ENCODE measurements at regions not wholly inside any gene's neighbourhood (a gene's known extent, or its start where the extent isn't known, plus 50 kb on each side); places are given as distances from the start of the nearest gene placed in this dataset.

DNA sequence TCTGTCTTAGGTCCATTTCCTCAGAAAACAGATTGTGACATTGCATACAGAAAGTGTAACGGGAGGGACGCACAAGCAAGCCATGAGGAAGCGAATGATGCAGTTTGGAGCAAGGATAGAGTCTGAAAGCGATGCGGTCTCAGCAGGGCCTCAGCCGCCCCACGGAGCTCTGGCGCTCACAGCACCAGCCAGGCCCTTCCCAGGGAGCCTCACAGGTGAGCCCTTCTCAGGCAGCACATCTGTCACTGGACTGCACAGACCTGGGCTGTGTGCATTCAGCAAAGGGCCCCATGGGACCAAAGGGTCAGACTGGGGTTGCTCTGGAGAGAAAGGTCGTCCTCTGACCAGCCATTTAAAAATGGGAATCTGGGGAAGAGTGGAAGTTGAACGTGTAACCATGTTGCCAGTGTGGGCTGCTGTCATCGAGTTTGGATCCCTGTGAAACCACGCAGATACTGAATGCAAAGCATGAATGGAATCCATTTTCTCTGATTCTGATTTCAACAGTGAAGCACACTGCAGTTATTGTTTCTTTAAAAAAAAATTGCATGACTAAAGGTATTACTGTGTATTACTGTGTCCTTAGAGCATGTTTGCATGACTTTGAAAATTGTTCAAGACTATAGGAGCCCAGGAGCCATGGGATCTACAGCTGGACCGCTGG, 350.0 kb upstream of the AKR1E2 start:
- DNase-seq, result no peak

DNA sequence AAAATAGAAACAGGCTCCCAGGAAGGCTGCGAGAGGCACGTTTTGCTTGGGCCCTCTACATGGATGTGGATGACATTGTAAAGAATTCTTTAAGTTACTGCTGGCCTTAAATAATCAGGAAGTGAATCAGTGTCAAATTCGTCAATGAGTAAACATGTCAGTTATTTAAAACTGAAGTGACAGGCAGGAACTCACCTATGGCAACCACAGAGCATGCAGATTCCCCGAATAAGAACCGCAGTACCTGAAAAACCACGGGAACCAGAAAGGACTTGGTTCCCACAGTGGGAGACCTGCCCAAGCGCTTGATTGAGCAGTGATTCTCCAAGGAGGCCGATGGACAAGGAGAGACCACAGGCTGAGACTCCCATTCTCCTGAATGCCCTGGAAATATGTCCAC, 351.2 kb upstream of the AKR1E2 start:
- no peak for DNase-seq

DNA sequence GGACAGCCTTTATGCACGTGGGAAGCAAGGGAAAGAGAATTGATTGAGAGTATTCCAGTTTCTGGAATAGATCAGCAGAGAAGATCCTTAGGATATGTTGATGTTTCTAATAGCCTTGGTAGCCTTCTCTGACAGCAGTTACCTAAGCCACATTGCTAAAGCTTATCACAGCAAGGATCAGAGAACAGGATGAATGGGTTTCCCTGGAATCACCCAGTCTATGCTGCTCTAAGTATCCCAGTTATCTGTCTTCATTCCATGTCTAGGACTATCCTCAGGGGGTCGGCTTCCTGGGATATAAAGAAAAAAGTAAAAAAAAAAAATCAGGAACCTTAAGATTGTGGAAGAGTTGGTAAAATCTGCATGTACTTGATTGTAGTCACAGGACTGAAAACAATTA, 352.0 kb upstream of the AKR1E2 start:
- DNase-seq, result no peak

DNA sequence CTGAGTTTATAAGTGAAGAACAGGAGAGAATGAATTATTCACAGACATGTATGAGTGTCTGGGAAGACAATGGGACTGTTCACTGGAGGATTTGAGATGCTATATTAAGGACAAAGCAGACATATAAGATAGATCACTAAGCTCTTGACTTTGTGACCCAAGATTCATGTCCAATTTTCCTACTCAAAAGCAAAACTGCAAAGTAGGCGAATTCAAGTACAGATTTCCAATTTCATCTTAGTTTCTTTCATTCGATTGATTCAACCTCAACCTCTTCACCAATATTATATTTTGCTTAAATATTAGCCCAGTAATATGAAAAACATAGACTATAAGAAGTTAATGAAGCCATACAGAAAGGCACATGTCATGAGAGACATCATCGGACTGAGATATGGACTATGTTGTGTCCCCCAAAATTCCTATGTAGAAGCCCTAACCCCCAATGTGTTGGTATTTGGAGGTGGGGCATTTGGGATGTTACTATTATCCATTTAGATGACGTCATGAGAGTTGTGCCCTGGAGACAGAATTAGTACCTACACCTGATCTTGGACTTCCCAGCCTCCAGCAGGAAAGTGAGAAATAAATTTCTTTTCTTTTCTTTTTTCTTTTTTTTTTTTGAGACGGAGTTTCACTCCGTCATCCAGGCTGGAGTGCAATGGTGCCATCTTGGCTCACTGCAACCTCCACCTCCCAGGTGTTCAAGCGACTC, 353.7 kb upstream of the AKR1E2 start:
- DNase-seq, result no peak

DNA sequence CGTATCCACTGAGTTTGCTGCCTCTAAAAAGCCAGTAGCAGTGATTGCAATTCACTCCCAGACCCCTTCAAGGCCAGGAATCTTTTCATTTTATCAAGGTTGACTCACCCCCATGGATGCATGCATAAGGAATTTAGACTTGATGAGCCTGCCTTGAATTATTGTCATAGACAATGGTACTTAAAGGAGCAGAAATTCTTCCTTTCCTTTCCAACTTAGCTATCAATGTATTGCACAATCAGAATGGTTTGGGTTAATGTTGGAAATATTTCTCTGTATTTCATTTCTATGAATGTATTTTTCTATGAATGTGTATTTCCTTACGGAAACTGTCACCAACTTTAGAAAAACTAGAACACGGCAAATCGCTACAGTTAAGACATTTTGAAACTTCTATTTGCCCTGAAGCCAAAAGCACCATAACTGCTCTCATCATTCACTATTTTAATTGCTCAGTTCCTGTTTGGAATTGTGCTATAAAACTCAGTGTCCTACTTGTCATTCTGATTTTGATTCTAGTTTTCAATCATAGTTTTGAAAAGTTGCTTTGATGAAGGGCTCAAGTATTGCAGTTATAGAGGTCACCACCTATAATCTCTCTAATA, 355.7 kb upstream of the AKR1E2 start:
- DNase-seq, result no peak

DNA sequence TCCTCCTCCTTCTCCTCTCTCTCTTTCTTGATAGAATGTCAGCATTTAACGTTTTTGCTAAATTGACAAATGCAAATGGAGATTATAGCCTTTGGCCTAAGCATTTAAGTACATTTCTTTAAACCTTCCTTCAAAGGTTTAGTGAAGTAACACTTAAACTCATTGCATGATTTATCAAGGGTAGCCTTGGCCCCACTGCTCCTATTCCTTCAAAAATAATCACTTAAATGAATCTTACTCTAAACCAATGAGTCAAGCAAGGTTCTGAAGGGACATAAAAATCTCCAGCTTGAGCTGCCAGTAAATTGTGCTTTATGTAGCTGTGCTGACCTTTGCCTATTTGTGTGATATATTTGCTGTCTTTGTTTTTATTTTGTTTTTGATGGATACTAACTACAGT, 358.5 kb upstream of the AKR1E2 start:
- DNase-seq, result no peak

DNA sequence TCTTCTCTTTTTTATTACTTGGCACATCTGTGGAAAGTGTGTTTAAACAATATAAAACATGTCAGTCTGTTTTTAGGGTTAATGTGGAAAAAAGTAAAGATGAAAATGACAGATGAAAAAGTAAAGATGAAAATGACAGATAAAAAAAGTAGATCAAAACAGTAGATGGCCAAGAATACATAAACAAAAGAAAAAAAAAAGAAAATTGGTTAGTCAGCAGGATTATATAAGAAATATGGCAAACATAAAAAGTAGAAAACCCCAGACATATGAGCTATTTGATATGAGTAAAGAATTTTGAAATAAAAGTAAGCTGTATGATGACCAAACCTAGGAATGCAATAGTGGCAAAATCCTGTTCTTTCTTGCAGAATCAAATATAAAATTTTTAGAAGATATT, 365.7 kb upstream of the AKR1E2 start:
- DNase-seq, result no peak

DNA sequence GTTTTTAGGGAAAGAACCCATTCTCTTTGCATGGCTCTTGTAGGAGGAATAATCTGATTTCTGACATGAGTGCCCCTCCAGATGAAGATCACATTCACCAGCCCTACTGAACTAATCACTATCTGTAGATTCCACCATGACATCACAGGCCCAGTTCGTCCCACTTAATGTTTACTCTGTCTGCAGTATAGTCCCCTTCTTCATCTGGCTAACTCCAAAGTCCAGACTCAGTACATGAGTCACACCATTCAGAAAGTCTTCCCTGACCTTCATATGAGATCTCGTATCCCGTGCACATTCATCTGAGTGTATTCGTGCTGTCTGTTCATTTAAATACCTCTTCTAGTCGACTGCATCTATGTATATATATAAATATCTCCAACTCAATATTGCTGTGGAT, 366.5 kb upstream of the AKR1E2 start:
- no peak for DNase-seq

DNA sequence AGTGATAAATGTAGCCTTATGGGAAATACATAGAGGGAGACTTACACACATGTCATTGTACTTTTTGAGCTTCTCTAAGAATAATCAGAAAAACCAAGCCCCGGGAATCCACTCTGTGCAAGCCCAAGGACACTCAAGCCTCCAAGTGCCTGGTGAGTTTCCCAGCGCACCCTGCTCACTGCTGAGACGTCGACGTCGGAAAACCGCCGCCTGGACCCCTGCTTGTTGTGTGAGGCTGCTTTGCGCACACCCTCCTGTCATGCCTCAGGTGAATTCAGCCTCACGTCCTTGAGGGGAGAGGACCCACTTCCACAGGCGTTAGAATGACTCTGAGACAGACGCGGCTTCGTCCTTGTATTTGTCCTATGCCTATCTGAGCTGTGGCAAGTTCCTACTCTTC, 368.4 kb upstream of the AKR1E2 start:
- DNase-seq, result no peak

DNA sequence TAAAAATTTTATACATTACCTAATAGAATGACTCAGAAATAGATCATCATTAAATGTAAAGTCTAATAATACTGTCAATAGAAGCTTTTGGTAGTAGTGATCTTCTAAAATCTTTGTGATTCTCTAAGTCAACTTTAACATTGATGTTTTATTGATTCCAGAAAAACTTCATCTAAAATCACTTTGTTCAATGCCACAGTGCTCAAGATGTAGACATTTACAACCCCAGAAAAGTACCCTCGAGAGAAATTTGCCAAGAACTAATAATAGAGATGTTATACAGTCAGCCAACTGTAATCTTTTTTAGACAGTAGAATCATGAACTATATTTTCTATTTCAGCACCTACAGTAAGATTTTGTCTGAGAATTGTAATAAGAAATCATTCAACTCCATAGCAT, 369.2 kb upstream of the AKR1E2 start:
- DNase-seq, result no peak

DNA sequence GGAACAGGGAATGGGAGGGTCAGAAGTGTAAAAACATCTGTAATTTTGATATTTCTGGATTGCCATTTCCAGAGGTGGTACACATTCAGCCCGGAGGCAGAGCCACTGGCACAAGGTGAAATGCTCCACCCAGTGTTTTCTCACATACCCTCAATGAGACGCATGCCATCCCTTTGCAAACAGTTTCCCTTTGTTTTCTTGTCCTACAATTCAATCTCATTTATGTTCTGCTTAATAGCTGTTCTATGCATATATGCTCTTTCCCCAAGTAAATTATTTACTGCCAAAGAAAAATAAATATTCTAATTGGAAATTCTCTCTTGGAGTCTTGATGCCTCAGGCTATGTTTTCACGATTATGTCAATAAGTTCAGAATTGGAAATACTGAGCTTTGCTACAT, 369.7 kb upstream of the AKR1E2 start:
- no peak for DNase-seq

DNA sequence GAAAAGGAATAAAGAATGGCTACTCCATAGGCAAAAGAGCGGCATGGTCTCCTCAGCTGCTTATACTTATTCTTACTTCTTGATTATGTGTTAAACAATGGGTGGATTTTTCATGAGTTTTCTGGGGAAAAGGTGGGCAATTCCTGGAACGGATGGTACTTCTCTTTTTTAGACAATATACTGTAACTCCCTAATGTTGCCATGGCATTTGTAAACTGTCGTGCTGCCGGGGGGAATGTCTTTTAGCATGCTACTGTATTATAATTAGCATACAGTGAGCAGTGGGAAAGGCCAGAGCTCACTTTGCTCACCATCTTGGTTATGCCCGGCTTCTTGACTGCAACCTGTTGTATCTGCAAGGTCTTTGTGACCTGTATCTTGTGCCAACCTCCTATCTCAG, 372.1 kb upstream of the AKR1E2 start:
- DNase-seq, result no peak

DNA sequence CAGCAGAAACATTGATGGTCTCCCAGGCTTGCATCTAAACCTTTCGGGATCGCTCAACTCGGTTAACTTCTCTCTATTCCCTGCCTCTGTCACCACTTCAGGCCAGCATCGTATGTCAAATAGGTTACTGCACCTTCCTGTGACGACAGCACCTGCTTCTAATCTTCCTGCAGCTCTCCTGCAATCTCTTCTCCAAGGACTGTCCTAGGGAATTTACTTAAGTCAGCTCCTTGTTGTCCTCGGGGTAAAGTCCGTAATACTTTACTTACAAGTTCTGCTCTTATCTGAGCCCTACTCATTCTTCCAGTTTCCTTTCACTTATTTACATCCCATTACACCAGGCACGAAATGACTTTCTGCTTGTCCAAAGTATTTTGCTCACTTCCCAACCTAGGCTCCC, 372.7 kb upstream of the AKR1E2 start:
- no peak for DNase-seq

DNA sequence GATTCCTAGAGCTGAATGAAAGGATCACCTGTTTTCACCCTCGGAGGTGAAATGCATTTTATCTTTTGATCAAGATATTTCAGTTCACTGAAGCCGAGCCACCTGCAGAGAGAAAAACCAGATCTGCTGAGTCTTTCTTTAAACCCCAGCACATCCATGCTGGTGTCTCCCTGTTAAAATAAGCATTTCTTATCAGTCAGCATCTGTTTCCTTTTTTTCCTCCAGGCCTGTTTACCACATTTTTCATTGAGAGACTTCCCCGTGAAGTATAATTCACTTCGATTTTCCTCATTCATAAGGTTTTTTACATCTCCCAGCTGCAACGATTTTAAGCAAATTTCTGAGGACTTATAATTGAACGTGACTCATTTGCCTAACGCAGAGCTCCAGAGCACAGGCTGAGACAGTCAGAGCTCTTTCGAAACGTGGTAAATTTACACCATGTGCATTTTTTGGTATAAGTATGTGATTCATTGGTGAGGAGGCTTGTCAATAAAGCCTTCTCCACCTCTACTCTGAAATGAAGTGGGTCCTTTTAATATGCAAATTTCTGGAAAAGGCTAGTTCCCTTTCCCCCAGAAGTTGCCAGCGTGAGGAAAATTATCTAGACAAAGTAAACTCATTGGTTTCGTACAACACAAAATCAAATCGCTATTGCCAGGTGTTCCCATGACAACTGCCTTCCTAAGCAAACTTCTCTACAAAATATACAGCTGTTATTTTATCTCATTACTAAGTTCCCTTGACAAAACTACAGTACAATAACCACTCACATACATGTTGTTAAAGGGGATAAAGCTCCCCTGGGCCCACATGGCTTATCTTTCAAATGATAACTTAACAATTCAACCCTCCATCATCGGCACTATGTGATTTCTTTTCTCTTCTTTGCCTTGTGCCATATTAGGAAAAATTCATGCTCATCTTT, 374.8 kb upstream of the AKR1E2 start:
- no peak for DNase-seq

DNA sequence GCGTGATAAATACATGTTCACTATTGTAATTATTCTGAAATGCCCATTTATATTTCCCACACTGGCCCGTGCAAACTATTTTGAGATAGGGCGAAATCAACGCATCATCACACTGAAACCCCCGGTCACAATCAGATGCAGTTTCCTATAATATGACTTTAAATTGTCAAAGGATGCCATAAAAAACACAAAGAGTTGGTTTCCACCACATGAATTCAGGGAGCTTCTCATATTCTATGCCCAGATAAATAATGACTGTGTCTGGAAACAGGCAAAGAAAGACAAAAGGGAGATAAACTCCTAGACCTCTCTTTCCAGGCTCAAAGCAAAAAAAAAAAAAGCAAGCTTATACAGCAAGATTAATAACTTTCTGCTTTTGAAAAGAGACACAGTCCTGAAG, 375.8 kb upstream of the AKR1E2 start:
- no peak for DNase-seq

DNA sequence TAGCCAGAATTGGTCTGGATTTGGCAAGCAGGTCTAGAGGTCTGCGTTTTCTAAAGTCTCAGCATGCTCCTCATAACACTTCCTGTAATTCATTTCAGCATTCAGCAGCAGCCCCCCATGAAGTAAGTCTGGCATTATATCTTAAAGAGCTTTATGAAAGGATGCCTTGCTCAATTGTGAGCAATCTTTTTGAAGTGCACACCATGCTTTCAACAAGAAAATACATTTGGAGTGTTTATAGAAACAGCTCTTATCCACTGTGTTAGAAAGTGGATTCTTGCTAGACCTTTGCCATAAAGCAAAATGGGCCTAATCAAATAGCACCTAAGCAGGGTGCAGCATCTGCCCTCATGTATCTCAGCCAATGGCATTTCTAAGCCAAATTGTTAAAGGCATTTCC, 378.0 kb upstream of the AKR1E2 start:
- no peak for DNase-seq

DNA sequence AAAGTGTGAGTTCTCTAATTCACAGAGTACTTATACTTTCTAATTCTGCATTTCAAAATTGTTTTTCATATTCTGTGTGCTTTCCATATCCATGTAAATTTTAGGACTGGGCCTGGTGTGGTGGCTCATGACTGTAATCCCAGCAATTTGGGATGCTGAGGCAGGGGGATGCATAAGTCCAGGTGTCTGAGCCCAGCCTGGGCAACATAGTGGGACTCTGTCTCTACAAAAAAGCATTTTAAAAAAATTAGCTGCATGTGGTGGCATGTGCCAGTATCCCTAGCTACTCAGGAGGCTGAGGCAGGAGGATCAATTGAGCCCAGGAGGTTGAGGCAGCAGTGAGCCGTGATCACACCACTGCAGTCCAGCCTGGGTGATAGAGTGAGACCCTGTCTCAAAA, 382.6 kb upstream of the AKR1E2 start:
- no peak for DNase-seq

DNA sequence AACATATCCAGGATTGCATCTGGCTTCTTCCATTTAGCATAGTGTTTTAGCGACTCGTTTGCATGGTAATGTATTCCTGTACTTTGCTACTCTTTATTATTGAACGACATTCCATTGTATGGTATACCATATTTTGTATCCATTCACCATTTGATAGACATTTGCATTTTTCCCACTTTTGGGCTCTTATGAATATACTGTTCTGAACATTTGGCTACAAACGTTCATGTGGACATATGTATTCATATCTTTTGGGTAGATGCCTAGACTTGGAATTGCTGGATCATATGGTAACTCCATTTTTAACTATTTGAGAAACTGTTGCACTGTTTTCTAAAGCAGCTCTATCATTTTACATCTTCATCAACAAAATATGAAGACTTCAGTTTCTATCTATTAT, 383.7 kb upstream of the AKR1E2 start:
- DNase-seq, result no peak

DNA sequence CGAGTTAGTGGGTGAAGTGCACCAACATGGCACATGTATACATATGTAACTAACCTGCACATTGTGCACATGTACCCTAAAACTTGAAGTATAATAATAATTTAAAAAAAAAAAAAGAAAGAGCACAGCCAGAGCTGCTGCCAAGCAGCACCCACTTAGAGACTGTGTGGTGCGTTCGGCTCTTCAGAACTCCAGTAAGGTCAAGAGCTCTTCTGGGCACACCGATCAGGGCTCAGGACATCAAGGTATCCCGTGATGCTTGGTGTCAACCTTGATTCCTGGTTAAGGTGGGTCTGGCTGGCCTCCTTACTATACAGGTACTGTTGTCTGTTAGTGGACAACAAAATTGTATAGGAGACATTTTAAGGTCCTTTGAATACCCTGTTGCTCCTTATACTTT, 385.7 kb upstream of the AKR1E2 start:
- DNase-seq, result no peak

DNA sequence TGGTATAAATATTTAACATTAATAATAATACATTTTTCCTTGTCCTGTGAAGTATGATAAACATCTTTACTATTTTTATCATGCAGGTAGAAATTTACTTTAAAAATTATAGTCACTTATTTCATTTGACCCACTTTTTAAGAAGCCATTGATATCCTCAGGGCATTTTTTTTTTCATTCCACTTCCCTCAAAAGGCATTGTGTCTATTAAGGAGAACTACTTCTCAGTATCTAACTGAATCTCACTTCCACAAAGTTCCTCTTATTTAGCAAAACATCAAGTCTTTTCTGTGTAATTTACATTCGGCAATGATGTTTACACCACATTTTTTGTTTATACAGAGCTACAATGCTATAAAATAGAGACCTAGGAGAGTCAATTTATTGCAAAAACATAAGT, 388.2 kb upstream of the AKR1E2 start:
- no peak for DNase-seq

DNA sequence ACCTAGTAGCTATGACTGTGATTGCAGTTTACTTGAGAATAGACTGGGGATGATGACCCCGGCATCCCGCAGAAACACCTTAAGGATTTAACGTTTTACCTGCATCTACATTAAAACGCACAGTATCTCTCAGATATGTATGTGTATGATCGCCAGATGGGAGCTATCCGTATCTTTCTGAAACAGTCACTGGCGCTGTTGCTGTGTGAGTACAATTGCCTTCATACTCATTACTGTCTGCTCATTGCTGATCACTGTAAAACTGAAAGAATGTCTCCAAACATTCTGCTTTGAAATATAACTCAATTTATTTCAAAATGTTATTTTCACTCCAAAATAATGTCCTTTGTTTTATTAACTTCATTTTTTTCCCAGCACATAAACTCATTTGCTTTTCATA, 388.9 kb upstream of the AKR1E2 start:
- DNase-seq, result no peak

DNA sequence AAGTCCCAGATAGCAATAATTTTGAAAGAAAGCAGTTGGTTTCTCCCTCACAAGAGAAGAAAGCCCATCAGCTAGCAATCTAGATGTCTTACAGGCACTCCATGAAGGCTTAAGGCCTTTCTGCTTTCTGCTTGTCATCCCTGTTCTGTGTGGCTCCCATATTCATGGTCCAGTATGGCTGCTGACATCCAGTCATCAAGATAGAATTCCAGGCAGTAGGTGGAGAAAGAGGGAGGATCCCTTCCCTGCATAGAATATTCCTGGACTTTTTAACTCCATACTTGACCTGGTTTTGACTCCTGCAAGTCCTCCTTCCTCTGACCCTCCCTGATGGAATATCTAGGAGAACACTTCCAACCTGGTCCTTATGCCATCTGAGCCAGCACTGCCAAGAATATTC, 389.9 kb upstream of the AKR1E2 start:
- DNase-seq, result no peak

DNA sequence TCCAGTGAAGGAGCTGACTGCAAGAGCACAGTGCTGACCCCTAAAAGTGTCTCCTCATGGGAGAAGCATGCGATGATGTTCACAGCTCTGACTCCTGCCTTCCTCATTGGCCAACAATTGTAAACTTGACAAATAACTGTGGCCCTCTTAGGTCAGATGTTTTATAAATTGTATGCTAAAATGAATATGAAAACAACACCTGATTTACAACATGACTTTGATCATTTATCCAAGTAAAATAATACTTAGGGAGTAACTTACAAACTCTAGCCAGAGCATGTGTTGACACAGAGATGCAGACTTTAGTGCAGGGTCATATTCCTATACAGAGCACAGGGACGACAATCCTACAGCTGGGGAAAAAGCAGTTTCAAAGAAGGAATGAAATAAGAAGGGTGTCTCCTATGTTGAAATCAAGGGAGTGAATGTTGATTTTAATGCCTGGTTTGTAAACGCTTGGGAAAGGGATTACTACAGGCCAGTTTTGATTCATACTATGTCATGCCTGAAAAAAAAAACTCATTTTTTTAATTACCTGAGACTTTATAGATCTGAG, 391.4 kb upstream of the AKR1E2 start:
- DNase-seq, result no peak

All from cerebellar nuclear complex (tissue), 1 donor.